Hematopoietic multipotent progenitor cell treated with erythropoietin and hydrocortisone succinate and interleukin-3 and kit ligand, for 15 days (in vitro differentiated cells): ENCODE measurements at regions not wholly inside any gene's neighbourhood (a gene's known extent, or its start where the extent isn't known, plus 50 kb on each side); places are given as distances from the start of the nearest gene placed in this dataset.

ENCODE experiments used
- DNase-seq: peaks from one replicate; pipeline ENCODE4 v3.0.0-alpha.2; 2015; ENCODE audit warnings: low spot score

DNA sequence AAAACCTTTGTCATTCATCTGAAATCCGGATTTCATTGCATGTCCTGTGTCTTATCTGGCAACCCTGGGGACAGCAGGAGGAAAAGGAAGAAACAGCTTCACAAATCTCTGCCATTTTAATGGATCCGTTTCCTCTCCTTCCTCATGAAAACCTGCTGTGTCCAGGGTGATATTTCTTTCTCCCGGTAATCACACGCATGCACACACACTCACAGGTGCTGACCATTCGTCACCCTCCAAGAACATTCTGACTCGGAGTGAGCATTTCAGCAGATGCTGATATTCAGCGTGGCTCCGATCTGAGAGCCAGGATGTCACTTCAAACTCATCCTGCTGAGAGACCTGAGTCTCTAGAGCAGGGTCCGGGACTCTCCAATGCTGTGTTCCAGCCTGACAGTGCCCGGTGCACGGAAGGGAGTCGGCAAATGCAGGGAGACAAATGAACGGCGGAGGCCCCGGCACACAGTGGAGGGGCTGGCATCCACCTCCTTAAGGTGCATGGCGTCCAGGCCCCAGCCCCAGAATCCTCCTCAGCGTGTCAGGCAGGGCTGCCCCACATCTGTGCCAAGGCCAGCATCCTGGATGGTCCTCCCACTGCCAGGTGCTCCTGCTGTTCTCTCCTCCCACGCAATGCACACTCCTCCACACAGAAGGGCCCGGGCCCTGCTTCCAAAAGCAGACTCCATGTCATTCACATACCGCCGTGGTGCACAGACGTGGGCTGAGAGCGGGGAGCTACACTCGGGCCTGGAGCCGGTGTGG lies 70.7 kb downstream of the RBFOX3 start:
- no peak for DNase-seq

DNA sequence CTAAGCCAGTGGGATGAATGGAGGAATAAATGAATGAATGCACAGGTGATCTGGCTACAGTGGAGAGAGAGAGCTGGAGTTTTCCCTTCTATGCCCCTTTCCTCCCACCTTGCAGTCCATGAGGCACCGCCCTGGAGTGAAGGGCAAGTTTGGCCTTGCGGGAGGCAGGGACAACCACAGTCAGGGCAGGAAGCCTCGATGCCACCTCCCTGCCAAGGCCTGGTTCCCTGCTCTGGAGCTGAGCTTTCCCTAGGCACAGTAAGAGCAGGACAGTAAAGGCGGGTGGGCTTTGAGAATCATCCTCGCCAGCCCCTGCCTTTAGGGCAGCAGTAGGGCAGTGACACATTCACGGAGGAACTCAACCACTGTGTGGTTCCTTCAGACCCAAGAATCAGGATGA lies 72.6 kb downstream of the RBFOX3 start:
- DNase-seq: no peak

DNA sequence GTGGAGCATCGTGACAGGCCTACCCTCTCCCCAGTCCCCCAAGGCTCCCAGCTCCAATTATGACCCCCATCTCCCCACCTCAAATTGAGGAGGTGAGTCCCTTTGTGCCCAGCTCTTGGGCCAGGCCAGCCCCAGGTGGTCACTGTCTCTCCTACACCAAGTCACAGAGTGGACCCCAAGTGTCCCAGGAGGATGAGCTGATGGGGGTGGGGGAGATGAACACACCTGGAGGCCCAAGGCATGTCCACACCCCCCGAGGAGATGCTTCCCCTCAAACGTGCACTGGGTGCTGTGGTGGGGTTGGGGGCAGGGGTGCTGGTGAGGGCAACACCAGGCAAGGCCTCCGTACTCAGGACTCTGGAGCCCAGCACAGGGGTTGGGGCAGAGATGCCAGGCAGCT lies 73.2 kb downstream of the RBFOX3 start:
- no peak for DNase-seq

DNA sequence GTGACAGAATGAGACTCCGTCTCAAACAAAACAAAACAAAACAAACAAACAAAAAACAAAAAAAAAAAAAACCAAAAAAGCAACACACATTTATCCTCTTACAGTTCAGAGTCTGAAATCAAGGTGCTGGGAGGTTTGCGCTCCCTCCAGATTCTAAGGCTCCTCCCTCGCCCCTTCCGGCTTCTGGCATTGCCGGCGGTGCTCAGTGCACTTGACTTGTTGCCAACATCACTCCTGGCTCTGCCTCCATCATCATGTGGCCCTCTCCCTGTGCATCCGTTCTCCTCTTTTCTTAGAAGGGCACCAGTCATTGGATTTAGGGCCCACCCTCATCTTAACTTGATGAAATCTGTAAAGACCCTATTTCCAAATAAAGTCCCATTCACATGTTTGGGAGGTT lies 73.8 kb downstream of the RBFOX3 start:
- DNase-seq: no peak

DNA sequence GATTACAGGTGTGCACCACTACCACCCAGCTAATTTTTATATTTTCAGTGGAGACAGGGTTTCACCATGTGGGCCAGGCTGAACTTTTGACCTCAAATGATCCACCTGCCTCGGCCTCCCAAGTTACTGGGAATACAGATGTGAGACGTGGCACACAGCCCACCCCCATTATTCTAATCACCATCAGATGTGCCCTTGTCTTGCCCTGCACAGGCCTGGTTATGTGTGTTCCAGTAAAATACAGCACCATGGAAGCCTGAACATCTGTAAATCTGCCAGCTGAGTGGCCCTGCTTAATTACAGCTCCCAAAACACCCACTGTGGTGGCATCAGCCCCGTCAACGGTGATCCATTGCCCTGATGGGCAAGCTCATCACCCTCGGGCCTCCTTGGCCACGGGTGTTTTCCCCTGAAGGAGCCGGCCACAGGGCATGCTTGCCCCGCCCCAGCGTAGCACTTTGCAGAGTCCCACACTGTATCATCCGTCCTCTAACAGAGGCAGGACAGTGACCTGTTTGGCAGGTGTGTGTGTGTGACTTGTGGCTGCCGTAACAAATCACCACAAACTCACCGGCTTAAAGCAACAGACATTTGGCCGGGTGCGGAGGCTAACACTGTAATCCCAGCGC lies 74.5 kb downstream of the RBFOX3 start:
- DNase-seq: no peak

DNA sequence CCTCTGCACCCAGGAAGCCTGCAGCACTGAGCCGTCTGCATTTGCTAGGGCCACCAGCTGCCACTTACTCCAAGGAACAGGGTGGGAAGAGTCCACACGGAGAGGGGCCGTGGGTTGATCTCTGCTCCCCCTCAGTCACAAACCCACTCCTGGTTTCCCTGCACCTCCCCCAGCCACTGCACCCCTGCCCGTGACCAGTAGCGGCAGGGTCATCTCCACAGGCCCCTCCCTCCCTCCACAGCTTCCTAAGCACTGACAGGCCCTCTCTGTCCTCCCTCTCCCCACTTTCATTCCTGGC lies 75.2 kb downstream of the RBFOX3 start:
- no peak for DNase-seq

DNA sequence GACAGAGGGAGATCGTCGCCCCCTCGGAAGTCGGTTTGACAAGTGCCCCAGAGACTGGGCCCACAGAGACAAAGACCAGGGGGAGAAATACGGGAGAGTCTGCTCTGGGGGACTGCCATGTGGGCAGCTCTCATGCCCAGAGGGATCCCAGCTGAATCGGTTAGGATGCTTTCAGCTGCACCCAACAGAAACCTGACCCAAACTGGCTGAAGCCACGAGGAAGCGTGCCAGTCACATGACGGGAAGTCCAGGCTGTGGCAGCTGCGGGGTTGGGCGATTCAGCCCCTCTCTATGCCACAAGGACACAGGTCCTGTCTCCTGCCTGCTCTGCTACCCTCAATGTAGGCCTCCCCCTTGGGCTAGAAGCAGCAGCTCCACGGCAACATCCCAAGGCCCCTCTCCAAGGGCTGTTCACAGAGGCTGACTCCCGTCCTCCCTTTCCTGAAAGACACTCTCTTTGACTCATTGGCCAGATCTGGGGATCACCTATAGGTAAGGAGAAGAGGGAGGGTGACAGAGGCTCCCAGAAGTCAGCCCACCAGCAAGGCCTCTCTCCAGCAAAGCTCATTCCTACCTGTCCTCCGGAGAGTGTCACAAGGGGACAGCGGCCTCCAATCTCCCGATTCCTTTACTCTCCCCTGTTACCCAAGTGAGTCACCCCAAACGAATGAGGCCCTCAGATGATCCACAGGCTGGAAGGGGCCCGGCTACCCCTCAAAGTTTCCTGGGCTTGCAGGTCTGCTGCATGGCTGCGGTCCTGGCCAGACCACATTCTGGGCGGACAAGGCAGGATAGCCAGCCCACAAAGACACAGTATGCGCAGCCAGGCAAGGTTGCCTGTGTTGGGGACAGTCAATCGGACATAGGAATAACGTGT lies 75.8 kb downstream of the RBFOX3 start:
- no peak for DNase-seq

DNA sequence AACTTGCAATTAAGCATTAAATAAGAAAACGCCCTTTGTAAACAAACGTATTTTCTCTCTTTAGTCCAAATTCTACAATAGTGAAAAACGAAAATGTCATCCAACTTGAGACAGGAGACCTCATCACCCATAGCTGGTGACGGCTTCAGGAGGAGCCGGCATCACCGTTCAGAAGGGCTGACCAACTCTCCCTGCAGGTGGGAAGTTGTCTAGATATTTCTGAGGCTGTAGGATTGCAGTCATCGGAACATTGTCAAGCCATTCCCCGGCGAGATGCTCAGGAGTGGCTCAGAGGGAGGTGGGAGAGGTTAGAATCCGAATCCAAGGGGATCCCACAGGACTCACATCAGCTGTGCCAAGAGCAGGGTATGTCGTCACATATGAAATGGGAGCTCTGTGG lies 76.7 kb downstream of the RBFOX3 start:
- no peak for DNase-seq

DNA sequence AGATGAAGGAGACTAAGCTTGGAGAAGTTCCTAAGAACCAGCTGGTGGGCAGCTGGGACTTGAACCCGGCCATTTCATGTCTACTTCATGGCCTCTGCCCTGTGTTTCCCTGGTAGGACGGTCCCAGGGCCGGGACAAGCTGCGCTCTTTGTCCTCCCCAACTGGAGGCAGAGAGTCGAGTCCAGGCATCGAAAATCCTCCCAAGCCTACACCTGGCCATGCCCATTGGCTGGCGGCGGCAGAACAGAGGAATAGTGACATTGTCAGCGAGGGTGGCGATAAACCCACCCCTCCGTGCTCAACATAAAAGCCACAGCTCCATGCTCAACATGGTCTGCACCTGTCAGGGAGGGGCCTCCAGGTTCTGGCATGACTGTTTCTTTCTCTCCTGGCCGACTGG lies 77.7 kb downstream of the RBFOX3 start:
- no peak for DNase-seq

DNA sequence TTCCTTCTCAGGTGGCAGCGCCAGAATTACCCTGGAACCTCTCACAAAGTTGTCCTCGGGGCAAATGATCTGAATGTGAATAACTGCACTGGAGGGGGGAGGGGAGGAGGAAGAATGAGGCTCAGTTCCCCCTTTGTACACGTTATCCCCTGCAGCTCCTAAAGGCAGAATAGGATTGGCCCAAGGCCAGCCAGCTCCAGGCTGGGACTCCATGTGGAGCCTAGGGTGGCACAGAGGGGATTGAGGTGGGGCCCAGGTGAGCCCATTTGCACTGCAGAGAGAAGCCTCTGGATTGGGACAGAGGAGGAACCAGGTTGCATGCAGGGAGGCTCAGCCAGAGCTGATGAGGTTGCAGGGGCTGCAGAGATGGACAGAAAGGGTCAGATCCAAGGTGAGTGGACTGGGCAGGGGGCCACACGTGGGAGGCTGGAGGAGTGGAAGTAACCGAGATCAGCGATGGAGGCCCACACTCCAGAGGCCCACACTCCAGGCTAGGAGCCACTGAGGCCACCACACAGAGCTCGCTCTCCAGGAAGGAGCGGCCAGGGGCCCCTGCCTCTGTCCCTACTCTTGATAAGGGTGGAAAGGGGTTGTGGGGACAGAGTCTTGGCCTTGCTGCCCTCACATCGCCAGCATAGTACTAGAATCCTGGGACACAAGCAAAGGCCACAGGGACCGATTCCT lies 78.6 kb downstream of the RBFOX3 start:
- DNase-seq: no peak

DNA sequence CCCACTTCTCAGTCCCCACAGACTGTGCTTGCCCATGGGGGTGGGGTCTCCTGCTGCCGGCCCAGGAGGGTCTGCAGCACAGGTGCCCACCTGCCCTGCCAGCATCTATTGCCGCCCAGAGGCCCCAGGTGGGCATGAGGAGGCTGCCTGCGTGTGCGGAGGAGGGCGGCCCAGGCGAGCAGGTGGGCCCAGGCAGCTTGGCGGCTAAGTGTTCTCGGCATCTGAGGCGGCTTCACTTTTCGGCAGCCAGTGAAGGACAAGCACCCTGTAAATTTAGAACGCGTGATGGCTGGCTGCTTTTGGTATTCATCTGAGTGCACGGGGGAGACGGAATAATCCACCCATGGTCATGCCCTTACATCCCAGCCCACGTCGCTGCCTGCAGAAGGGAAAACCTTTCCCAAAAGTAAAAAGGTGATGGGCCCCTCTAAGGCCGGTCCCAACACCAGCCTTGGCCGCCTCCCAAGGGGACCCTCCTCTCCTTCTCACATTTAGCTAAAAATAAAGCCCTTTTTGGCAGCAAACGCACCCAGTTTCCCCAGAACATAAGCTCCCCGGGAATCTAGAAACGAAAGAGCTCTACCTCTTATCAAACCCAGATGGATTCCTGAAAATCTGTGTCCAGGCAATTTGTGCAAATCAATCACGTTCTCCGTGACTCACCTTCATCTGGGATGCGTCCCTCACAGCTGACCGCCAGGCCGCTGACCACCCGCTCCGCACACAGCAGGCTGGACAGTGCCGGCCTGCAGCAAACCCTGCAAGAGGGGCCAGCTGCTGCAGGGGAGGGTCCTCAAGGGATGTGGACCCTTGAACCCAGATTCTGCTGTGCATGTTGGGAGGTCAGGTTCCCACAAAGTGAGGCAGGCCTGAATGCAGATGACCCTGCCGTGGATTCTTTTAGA lies 79.4 kb downstream of the RBFOX3 start:
- no peak for DNase-seq

DNA sequence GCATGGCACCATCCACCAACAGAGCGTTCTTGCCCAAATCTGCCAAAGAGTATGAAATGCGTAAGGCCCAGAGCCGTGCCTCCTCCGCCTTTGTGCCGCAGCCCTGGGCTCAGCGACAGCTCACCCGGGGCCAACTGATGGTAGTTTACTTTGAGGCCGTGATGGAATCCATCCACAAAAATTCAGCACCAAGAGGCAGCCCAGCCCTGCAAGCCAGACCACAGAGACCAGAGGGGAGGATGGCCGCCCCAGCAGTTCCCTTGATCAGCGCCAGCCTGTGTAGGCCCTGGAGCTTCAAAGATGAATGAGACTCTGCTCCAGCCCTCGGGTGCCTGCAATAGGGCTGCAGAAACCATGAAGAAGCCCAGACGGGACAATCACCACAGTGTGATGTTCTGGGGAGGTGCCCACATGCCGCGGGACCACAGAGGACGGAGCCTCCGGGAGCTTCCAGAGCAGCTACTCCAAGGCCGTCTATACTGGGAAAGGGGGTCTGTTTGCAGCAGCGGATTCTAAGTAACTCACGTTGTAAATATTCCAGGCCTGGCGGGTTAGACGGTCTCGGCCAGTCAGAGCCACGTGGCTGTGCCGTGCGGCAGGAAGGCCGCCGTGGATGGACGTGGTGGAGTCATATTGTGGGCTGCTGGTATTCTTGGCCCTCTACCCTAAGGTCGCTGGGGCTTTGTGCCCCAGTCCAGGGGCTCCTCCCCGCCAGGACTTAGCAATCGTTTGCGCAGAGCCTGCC lies 80.3 kb downstream of the RBFOX3 start:
- no peak for DNase-seq

DNA sequence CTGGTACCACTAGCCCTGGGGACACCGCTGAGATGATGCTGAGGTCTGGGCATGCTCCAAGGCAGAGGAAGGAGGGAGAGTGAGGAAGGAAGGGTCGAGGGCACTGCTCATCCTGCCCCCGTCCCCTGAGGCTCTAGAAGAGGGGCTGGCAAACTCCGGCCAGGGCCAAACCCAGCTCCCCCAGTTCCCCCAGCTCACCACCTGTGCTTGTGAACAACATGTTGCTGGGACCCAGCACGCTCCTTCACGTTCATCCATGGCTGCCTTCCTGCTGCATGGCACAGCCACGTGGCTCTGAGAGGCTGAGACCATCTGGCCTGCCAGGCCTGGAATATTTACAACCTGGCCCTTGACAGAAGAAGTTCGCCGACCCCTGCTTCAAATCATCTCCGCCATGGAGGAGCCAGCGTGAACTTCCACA lies 81.2 kb downstream of the RBFOX3 start:
- DNase-seq: no peak

DNA sequence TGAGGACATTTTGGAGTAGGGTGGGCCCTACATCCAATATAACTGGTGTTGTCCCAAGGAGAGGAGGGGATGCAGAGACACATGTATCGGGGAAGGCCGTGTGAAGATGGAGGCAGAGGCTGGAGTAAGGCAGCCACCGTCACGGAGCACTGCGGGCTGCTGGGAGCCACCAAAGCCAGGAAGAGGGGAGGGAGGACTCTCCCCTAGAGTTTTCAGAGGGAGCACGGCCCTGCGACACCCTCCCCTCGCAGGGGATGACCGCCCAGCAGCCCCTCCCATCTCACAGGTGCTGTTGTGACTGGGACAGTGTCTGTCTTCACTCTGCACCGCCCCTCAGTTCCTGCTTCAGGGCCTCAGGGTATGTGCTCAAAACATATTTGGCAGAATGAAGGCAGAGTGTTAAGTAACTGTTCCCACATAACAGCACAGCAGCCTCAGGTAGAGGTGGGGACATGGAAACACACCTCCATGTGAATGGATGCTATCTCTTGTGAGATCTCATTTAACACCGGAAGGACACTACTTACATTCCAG lies 82.2 kb downstream of the RBFOX3 start:
- DNase-seq: no peak

DNA sequence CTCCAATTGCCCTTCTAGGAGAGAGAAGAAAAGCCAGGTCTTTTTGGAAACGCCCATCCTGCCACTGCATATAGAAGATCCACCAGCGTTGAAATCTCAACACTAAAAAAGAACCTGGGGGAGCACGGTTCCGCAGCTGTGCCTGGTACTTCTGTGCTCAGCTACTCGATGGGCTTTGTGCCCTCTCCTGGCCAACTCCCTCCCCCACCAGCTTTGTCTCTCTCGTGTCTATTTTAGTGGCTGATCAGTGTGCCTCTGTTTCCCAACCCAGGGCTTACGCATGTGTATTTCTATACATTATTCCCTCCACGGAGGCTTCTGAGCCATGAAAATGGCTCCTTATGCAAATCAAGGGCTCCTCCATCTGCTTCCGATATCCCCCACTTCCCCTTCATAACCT lies 83.5 kb downstream of the RBFOX3 start:
- no peak for DNase-seq

DNA sequence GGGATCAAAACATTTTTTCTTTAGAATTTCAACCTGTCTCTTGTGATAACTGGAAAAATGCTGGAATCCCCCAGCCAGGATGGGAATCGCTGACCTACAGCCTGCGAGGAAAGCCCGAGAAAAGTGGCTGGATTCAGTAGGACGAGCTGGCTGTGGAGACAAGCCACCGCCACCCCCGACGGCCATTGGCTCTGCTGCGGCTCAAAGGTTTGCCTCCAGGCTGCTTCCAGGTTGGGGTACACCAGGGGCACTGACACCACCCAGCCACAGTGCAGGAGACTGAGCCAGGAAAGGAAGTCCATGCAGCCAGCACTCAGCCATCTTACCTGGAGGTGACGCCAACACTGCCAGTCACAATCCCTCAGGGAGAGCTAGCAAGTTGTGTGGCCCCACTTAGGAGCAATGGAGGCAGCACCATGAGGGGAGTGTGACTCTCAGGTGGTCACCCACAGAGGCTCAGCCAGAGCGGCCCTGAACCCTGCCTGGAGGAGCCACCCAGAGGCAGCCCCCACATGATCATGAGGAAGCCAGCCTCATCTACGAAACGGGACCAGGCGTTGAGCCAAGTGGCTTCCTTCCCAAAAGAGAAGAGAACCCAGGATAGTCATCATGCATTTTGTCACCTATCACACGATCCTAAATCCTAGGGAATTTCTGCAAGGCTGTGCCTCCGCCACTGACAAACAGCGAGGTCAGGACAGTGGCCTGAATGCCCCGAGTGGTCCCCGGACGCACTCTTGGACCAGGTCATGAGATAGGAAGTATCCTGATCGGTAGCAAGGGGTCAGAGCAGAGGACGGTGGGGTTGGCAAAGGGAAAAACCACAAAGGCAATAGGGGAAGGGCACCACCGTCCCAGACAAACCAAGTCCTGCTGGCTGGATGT lies 84.8 kb downstream of the RBFOX3 start:
- no peak for DNase-seq

DNA sequence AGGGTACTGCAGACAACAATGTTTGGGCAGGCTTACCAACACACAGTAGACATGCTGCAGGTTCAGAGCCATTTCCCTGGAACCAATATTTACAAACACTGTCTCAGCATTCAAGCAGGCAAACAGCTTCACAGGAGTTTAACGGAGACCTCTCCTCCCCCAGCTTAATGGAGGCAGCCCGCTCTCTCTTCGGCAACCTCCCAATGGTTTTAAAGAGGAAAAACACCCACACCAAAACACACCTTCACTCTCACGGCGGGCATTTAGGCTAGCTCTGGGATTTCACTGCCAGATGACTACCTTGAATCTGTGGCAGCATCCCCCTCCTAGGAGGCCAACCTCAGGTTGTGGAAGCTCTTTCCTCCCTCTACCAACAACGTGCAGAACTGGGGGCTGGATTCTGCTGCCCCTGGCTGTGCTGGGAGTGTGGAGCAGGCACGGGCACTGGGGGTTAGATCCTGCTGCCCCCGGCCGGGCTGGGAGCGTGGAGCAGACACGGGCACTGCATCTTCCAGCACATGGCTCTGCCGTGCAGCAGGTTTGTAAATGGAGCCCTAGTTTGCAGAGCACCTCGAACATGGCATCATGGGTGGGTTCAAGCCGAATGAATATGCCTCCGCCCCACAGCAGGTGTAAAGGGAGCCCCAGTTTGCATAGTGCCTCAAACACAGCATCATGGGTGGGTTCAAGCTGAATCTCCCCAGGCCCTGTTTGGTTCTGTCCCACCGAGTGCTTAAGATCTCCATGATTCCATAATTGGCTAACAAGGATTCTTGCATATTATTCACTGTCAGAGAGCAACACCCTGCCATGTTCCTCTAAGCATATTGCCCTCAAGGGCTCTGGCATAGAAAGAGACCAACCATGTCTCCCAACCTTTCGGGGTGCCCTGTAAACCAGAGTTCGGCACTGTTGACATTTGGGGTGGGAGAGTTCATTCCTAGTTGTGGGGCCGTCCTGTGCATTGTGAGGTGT lies 86.4 kb downstream of the RBFOX3 start:
- DNase-seq: no peak

DNA sequence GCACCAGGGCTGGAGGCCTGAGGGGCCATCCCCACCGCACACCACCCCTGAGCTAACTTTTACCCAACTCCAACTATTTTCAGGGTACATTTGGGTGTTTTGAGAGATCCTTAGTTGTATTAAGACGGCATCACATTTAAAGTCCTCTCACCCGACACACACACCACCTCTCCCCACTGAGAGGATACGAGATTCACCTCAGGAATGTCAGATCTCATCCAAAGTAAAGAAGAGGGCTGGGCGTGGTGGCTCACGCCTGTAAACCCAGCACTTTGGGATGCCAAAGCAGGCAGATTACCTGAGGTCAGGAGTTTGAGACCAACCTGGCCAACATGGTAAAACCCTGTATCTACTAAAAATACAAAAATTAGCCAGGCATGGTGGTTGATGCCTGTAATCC lies 88.4 kb downstream of the RBFOX3 start:
- no peak for DNase-seq
